ENCODE measurements at regions not wholly inside any gene's neighbourhood (a gene's known extent, or its start where the extent isn't known, plus 50 kb on each side); places are given as distances from the start of the nearest gene placed in this dataset.
"Not testable (repeated sequence)": the region's sequence is repeated elsewhere in the genome, so short reads cannot be mapped to it uniquely, and the experiment has no call there.

DNA sequence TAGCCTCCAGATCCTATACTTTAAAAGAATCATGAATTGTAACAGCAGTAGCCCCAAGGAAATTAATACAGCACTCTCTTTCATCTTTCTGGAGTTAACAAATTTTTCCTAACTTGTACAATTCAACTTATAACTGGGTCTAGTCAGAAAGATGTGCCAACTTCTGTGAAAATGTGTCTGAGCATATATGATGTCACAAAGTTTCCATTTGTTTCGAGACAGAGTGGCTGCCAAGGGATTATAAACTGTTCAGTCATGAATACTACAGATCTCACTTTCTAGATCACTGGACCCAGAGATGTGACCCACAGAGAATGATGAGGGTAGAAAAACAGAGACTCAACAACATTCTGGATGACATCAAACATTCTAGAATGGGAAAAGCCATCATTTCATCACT is 249.2 kb upstream of the PHF14 start:
- DNase-seq, result no peak

GRCh38 chr7:10727636-10728035 is 246.0 kb upstream of the PHF14 start:
- no peak for DNase-seq

- no peak for DNase-seq
These were observed 242.4 kb upstream of the PHF14 start for GRCh38 chr7:10731253-10731773.

DNA sequence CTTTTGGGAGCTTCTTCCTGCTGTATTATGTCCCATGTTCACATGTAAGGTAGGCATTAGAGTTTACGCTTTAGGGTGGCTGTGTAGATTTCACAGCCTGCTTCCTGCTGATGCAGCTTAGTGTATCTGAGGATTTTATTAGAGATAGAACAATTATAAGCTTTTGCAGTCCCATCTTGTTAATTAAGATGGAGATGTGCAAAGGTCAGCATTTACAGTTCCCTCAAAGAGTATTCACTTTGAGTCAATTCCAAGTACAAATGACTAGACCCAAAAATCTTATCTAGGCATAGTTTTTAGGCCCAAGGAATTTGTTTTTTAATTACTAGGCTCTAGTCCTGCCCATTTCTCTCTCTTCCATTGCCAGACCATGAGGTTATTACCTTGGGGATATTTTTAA is 239.9 kb upstream of the PHF14 start:
- DNase-seq, result no peak

GRCh38 chr7:10734595-10734994 is 239.1 kb upstream of the PHF14 start:
- no peak for DNase-seq

DNA sequence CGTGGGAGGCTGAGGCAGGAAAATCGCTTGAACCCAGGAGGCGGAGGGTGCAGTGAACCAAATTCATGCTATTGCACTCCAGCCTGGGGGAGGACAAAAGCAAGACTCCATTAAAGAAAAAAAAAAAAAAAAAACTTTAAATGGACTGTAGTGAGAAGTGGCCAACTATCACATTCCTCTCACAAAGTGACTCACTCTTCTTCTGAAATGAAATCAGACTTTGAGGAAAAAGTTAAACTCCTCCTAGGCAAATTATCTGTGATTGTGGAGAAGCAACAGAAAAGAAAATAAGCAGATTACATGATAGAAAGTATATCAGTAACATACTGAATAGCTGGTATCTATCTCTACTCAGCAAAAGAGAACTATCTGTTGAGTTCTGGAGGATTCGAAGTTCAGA is 234.3 kb upstream of the PHF14 start:
- no peak for DNase-seq

DNA sequence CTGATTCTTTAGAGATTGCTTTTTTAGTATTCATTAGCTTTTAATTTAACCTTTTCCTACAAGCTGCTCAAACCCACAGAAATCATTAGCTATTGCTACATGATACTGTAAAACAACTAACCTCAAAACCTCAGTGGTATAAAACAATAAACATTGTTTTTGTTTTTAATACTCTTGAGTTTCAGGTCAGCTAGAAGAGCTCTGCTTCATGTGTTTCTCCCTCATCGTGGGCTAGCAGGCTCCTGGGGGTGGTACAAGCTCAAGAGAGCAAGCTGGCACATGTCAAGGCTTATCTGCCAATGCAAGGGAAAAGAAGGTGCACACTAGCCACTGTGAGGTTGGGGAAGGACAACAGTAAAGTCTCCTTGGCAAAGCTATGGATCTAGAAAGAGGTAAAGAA is 232.9 kb upstream of the PHF14 start:
- DNase-seq, result no peak

GRCh38 chr7:10756981-10757380 is 216.7 kb upstream of the PHF14 start:
- no peak for DNase-seq

DNA sequence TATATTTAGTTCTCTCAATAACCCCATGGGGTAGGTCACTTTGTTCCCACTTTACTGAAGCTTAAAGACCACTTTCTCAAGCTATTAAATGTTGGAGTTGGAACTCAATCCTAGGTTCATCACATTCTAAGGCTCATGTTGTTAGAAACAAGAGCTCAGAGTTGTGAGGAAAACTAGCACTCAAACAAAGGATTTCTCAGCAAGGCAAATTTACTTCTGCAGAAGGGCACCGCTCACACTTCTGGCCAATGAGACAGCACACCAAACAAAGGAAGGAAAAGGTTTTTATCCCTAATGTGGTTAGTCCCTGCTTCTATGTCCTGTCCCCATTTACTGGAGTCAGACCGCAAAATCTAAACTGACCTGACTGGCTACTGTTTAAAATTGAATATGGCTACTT is 214.6 kb upstream of the PHF14 start:
- no peak for DNase-seq

- no peak for DNase-seq
These were observed 205.9 kb upstream of the PHF14 start for GRCh38 chr7:10767771-10768170.

- no peak for DNase-seq
These were observed 203.5 kb upstream of the PHF14 start for GRCh38 chr7:10770176-10770575.

- DNase-seq, result no peak
These were observed 200.2 kb upstream of the PHF14 start for GRCh38 chr7:10773430-10773829.

DNA sequence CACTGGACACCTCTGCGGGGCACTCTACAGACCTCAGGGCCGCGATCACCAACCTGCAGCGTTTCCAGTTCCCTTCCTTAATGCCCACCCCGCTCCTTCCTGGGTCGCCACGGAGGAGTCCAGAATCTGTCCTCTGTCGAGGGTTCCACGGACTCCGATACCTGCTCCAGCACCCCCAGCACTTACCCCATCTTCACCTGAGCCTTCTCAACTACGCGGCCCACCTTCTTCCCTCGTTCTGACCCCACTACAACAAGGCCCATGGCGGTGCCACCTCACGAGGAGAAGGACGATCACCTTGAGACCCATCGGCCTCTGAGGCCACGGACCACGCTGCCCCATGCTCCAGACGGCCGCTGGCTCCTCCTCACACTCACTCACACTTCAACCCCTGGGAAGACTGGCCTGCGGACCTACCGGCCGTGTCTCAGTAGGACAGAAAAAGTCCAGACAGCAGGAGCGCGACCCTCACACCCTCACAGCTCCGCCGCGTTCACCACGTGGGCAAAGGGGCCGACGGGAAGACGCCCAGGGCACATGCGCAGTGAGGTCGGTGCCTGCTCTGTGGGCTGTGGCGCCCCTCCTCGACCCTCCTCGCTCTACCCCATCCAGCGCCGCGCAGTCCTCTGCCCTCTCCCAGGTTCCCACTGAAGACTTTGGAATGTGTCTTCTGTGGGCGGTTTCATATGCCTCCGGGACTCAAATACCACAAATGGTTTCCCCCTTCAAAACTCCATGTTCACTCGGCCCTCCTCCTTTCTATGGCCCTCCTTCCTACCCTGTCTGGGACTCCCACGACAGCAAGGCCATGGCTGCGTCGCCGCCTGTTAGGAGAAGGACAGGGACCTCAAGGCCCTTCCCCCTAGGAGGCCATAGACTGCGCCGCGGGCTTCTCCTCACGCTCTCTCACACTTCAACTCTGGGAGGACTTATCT is 193.9 kb upstream of the PHF14 start:
- no peak for DNase-seq

DNA sequence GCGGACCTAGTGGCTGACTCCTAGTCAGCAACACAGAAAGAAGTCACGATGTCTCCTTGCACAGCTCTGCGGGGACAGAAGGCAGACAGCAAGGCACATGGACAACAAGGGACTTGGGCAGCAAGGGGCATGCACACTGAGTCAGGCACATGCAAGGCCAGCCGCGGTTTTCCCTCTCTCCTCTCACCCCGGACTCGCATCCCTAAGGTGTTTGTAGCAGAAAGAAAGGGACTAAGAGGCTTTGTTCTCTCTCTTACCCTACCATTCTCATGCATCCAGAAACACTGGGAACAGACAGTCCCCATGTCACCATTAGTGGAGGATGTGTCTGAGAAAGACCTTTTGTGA is 193.3 kb upstream of the PHF14 start:
- no peak for DNase-seq

- not testable (repeated sequence) for DNase-seq
These were observed 186.7 kb upstream of the PHF14 start for GRCh38 chr7:10786976-10787375.

DNA sequence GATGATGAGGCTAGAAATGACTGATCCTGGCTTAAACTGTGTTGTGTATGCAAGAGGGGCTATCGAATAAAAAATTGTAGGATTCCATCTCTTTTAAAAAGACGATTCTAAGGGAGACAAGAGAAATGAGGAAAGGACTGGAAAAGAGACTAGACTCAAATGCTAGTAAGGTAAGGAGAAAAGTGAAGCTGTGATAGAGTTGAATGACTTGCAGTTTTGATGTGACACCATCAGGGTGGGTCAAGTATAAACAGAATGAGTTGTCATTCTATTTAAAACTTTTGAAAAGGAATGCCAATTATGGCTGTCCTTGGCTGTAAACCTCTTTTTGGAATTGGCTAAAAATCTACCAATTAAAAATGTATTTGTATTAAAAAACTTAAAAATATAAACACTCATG is 184.5 kb upstream of the PHF14 start:
- DNase-seq, result no peak

DNA sequence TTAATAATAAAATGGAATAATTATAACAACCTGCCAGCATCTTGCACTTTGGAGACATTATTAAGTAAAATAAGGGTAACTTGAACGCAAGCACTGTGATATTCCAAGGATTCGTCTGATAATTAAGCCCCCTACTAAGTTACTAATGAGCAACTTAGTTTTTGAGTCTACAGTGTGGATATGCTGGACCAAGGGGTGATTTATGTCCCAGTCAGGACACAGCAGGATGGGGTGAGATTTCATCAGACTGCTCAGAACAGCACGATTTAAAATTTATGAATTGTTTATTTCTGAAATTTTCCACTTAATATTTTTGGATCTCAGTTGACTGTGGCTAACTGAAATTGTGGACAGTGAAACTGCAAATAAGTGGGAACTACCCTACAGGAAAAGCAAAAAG is 182.8 kb upstream of the PHF14 start:
- DNase-seq, result no peak

DNA sequence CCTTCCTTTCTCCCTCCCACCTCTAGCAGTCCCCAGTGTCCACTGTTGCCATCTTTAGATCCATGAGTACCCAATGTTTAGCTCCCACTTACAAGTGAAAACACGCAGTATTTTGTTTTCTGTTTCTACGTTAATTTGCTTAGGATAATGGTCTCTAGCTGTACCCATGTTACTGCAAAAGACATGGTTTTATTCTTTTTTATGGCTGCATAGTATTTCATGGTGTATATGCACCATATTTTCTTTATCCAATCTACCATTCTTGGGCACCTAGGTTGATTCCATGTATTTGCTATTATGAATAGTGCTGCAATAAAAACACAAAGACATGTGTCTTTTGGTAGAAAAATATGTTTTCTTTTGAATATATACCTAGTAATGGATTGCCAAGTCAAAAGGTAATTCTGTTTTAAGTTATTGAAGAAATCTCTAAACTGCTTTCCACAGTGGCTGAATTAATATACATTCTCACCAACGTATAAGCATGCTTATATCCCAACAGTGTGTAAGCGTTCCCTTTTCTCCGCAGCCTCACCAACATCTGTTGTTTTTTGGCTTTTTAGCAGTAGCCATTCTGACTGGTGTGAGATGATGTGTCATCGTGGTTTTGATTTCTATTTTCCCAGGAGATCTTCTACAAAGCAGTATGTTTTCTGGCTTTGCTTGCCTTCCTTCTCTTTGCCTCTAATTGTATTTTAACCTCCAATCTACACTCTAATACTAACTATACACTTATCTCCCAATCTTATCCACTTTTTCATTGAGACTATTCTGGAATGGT is 179.5 kb upstream of the PHF14 start:
- no peak for DNase-seq

- no peak for DNase-seq
These were observed 176.5 kb upstream of the PHF14 start for GRCh38 chr7:10797157-10797556.

GRCh38 chr7:10798044-10798443 is 175.6 kb upstream of the PHF14 start:
- DNase-seq, result no peak

DNA sequence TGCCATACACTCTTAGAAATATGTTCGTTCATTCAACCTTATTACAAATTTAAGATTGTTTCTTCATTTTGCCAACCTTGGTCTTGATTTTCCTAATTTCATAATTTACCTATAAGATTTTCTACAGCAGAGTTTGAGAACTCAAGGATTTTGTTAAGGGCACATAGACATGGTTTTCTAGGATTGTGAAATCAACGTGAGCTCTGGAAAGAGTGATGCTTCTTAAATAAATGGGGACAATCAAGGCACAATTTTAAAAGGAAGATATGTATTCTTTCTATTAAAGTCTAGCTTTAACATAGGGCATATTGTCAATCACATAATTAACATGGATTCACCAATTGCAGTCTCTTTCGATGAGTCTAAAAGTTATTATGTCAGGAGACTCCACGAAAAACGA is 174.2 kb upstream of the PHF14 start:
- no peak for DNase-seq

DNA sequence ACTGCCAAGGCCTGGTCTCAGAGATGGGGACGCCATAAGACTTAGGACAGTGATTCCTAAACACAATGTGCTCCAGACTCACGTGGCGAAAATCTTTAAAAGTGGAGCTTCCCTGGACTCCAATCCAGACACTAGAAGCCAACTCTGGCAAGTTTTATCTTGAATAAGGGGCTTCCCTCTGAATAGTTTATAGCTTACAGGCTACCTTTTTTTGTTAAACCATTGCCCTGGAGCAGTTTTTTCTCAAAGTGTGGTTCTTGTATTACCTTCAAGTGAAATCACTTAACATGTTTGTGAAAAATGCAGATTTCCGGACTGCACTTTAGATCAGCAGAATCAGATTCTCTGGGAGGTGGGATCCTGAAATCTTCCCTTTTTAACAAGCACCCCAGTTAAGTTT is 171.7 kb upstream of the PHF14 start:
- DNase-seq, result no peak

GRCh38 chr7:10802526-10802925 is 171.1 kb upstream of the PHF14 start:
- DNase-seq, result no peak

DNA sequence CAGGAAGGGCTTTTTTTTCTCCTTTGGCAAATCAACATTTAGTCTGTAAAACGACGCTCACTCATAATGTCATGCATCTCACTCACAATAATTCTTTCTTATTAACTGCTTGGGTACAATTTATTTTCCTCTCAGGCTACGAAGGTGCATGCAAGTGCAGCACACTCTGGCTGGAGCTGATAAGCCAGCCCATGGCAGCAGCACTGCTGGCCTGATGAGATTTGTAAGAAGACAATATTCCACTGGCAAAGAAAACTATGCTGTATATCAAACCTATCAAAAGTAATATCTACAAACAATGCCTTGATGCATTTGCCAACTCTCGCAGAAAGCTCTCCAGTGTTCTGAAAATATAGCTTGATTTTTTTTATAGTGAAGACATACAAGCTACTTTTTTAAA is 170.0 kb upstream of the PHF14 start:
- DNase-seq, result no peak

All from stimulated activated CD4-positive, alpha-beta T cell treated with anti-CD3 and anti-CD28 coated beads, Interleukin-2, amount 100 ng/mL, for 48 hours (primary cell).